Erythroblast (primary cell): ENCODE measurements at regions not wholly inside any gene's neighbourhood (a gene's known extent, or its start where the extent isn't known, plus 50 kb on each side); places are given as distances from the start of the nearest gene placed in this dataset.

Source experiments
- GATA1 ChIP-seq: IDR thresholded peaks from 2 replicates; pipeline ENCODE4 v1.6.1; 2011; ENCODE audit warnings: low read depth, mild to moderate bottlenecking, control low read depth, low read length, moderate library complexity
- POLR2A ChIP-seq: IDR thresholded peaks from 2 replicates; pipeline ENCODE4 v1.6.1; 2011; ENCODE audit warnings: mild to moderate bottlenecking, low read length

DNA sequence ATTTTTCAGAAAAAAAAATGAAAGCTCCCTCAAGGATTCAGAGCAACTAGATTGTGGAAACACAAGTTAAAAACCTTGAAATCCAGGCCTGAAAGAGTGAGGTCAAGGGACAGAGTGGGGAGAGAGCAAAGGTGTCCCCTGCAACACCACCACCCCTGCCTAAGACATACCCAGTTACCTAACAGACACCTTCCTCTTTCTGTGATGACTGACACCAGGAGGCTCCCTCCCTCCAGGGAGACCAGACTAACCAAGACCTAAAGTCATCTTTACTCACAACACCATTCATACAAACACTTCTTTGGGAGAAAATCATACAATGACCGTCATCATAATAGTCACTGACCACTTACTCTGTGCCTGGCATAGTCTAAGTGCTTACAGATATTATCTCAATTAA, 151.8 kb upstream of the NABP1 start:
- TF ChIP-seq POLR2A (no peak), GATA1 (no peak)
